Activated T-helper 9 cell treated with anti-CD3 and anti-CD28 coated beads, Interleukin-2, amount 50 U/mL, for 16 hours (primary cell): ENCODE measurements at regions not wholly inside any gene's neighbourhood (a gene's known extent, or its start where the extent isn't known, plus 50 kb on each side); places are given as distances from the start of the nearest gene placed in this dataset.

Experiments used
- DNase-seq: peaks from one replicate; pipeline ENCODE4 v3.0.0-alpha.2; 2020; ENCODE audit warnings: low read depth

GRCh38 chr21:34022627-34023335 lies 50.6 kb upstream of the MRPS6 start:
- peak; percentile 30 for DNase-seq

- no peak for DNase-seq
These were observed 51.7 kb upstream of the MRPS6 start for GRCh38 chr21:34021726-34022125.

DNA sequence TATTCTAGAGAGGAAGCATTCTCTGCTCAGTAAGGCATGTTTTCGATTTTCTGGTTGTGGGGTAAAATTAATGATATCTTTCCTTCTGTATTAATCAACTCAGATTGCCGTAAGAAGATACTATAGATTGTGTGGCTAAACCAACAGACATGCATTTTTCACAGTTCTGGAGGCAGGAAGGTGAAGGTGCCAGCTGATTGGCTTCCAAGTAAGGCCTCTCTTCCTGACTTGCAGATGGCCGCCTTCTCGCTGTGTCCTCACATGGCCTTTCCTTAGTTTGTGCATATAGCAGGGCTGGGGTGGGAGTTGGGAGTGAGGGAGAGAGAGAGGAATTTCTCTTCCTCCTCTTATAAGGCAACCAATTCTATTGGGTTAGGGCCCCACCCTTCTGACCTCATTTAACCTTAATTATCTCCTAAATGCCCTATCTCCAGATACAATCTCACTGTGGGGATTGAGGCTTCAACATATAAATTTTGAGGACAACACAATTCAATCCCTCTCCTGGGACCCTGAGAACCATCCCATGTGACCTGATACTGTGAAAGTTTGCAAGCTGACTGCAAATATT lies 52.3 kb upstream of the MRPS6 start:
- no peak for DNase-seq

- no peak for DNase-seq
These were observed 53.2 kb upstream of the MRPS6 start for GRCh38 chr21:34020005-34020847.

DNA sequence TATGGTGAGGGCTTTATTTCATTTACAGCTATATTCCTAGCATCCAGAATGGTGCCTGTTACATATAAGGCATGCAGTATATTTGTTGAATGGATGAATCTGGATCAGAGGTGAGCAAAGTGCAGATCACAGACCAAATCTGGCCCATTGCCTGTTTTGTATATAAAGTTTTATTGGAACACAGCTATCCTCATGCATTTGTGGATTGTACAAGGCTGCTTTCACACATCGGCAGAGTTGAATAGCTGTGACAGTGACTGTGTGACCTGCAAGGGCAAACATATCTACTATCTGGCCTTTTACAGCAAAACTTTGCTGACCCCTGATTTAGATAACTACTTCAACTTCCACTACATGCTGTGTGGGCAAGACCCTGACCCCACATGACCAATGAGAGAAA lies 54.0 kb upstream of the MRPS6 start:
- DNase-seq = no peak

GRCh38 chr21:34018910-34019309 lies 54.5 kb upstream of the MRPS6 start:
- no peak for DNase-seq

- DNase-seq = no peak
These were observed 55.2 kb upstream of the MRPS6 start for GRCh38 chr21:34018185-34018584.

DNA sequence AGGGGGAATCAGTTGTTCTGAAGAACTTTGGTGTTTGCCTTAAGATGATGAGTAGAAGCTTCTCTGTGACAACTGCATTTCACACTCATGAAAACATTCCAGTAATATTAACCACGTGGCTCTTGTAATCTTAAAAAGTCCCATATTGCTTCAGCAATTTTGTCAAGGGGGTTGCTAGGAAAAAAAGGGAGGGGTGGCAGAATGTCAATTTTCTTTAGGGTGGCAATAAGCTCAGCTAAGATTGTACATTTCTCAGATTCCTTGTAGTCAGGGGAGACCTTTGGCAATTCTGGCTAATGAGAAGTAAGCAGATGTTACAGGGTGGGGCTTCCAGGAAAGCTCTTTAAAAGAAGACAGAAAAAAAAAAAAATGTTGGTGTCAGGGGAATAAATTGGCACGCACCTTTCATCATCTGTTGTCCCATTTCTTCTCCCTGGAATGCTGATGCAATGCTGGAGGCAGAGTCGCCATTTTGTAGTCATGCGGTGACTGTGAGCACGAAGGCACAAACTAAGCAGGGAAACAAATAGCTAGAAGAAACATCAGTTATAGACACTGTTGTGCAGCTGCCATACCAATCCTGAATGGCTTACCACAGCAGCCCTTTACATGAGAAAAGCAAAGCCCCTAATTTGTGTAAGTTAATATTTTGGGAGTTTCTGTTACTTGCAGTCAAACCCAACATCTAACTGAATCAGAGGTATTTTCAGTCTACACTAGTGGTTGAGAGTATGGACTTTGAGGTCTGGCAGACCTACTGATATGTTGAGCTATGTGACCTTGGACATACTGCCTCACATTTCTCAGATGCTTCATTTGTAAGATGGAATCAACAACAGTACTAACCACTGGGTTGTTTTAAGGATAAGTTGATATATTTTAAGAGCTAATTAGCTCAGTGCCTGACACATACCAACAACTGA lies 56.1 kb upstream of the MRPS6 start:
- no peak for DNase-seq

GRCh38 chr21:34012640-34013039 lies 60.7 kb upstream of the MRPS6 start:
- no peak for DNase-seq

- DNase-seq = no peak
These were observed 61.7 kb upstream of the MRPS6 start for GRCh38 chr21:34011660-34012059.

- DNase-seq = no peak
These were observed 64.2 kb upstream of the MRPS6 start for GRCh38 chr21:34009193-34009592.

DNA sequence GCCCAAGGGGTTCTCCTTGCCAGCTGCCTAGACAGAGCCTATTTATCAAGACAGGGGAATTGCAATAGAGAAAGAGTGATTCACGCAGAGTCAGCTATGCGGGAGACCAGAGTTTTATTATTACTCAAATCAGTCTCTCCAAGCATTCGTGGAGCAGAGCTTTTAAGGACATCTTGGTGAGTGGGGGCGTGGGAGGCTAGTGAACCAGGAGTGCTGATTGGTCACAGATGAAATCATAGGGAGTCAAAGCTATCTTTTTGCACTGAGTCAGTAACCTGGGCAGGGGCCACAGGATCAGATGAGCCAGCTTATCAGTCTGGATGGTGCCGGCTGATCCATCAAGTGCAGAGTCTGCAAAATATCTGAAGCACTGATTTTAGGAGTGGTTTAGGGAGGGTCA lies 64.8 kb upstream of the MRPS6 start:
- DNase-seq = peak; percentile 28

- no peak for DNase-seq
These were observed 66.7 kb upstream of the MRPS6 start for GRCh38 chr21:34006611-34007168.

DNA sequence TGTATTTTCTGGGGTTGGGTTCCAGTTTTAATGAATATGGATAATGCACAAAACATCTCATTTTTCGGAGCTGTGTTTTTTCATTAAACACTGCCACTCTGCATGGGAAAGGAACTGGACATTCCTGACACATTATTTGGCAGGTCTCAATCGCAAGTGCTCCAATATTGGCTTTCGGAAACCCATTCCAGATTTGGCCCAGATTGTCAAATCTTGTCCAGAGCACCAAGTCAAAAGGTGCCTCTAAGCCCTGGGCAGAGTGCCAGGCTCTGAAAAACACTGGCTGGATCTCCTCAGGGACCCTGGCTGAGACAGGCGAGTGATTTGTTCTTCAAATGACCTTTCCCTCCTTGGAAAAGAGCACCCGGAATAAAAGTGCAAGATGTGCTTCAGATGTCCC lies 68.4 kb upstream of the MRPS6 start:
- no peak for DNase-seq

GRCh38 chr21:34004013-34004938 lies 69.1 kb upstream of the MRPS6 start:
- DNase-seq = no peak

DNA sequence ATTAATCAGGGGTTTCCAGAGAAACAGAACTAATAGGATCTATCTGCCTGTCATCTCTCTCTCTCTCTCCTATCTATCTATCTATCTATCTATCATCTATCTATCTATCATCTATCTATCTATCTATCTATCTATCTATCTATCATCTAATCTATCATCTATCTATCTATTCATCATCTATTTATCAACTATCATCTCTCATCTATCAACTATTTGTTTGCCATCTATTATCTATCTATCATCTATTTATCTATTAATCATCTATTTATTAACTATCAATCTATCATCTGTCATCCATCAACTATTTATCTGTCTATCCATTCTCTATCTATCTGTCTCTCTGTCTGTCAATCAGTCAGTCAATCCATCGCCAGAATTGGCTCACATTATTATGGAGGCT lies 70.0 kb upstream of the MRPS6 start:
- DNase-seq = no peak

DNA sequence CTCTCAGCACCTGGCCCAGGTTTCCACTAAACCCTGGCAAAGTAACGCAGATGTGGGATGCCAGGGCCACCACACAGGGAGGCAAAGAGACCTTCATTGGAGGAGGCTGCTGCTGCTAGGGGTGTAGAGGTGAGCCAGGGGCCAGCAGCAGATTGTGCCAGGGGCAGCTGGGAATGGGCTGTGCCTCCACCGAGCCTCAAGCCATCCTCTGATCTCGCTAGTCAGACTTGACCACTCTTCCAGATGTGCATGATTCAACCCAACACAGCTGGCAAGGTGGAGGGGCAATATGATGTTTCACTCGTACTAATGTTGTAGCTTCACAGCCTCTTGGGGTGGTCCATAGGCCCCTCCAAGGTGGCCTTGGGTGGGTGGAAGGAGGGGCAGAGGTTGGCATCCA lies 73.0 kb upstream of the MRPS6 start:
- no peak for DNase-seq

GRCh38 chr21:33998809-33999208 lies 74.6 kb upstream of the MRPS6 start:
- DNase-seq = no peak

DNA sequence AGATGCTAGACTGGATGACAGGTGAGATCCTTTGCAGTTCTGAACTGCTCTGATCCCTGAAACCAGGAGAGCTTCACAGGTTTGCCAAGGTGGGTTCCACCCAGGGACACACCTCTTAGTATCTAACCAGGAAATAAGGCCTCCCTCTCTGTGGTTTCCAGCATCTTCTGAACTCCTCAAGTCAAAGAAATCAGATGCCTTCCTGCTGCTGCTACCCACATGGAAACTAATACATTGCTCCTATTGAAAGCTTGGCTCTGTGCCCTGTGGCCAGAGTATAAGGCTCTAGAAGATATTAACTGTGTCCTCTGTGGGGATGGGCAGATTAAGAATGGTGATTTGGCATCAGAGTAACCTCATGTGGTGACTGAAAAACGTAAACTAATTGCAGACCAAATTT lies 75.0 kb upstream of the MRPS6 start:
- DNase-seq = no peak

GRCh38 chr21:33997436-33997835 lies 75.9 kb upstream of the MRPS6 start:
- DNase-seq = no peak

GRCh38 chr21:33994373-33994772 lies 78.8 kb upstream of the ATP5PO start:
- DNase-seq = no peak
